DMS153 (cell line): ENCODE measurements at regions not wholly inside any gene's neighbourhood (a gene's known extent, or its start where the extent isn't known, plus 50 kb on each side); places are given as distances from the start of the nearest gene placed in this dataset.
"Not testable (repeated sequence)": the region's sequence is repeated elsewhere in the genome, so short reads cannot be mapped to it uniquely, and the experiment has no call there.

Experiments used
- DNase-seq: peaks from one replicate; lab custom pipeline; 2025; lab: John Stamatoyannopoulos, UW

DNA sequence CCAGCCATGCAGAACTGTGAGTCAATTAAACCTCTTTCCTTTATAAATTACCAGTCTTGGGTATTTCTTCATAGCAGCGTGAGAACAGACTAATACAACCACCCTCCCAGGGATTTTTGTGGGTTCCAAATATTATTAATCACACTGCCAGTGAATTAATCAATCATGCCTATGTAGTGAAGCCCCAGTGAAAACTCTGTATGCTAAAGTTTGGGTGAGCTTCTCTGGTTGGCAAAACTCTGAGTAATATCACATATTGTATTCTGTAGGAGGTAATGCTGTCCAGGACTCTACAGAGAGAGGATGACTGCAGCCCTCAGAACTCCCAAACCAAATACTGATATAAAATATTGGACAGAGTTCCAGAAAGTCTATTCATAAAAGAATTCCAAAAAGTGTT is 216.9 kb downstream of the RPAP3 start:
- DNase-seq, result no peak

DNA sequence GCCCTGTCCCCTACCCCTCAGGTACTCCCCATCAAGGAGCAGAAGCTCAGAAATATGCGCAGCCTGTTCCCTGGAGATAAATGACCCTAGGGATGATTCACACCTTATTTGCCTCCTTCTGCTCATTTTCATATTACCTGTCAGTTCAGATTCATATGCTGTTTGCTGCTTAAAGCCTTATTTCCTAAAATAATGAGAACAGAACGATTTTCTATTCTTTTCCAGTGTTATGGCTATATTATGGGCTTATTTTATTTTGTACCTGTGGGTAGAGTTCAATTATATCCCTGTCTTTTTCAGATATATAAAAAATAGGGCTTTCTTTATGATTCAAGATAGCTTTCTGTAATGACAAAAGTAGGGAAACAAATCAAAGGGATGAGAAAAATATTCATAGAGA is 224.8 kb downstream of the RPAP3 start:
- DNase-seq, result no peak

DNA sequence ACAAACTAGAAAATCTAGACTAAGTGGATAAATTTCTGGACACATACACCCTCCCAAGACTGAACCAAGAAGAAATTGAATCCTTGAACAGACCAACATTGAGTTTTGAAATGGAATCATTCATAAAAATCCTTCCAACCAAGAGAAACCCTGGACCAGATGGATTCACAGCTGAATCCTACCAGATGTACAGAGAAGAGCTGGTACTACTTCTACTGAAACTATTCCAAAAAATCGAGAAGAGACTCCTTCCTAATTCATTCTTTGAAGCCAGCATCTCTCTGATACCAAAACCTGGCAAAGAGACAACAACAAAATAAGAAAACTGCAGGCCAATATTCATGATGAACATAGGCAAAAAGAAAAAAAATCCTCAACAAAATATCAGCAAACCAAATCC is 227.4 kb downstream of the RPAP3 start:
- no peak for DNase-seq

DNA sequence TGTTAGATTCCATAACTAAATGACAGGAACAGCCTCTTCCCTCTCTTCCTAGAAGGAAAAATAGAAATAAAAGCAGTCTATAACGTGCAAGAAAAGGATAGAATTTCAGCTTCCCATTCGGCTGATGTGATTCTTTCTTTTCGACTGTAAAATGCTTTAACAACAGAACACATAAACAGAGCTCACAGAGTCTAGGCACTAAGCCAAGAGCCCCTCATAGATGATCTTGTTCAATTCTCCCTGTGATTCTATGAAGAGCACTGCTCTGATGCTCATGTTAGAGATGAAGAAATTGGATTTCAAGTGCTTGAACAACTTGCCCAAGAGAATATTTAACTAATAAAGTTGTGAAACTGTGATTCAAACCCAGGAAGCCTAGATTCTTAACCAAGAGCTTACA is 232.7 kb downstream of the RPAP3 start:
- DNase-seq, result no peak

DNA sequence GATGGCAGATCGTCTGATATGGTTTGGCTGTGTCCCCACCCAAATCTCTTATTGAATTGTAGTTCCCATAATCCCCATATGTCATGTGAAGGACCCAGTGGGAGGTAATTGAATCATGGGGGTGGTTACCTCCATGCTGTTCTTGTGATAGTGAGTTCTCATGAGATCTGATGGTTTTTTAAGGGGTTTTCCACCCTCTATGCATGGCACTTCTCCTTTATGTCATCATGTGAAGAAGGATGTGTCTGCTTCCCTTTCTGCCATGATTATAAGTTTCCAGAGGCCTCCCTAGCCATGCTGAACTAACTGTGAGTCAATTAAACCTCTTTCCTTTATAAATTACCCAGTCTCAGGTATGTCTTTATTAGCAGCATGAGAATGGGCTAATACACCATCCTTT is 235.5 kb downstream of the RPAP3 start:
- not testable (repeated sequence) for DNase-seq

DNA sequence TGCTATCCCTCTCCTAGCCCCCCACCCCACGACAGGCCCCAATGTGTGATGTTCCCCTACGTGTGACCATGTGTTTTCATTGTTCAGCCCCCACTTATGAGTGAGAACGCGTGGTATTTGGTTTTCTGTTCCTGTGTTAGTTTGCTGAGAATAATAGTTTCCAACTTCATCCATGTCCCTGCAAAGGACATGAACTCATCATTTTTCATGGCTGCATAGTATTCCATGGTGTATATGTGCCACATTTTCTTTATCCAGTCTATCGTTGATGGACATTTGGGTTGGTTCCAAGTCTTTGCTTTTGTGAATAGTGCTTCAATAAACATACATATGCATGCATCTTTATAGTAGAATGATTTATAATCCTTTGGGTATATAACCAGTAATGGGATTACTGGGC is 241.9 kb downstream of the RPAP3 start:
- not testable (repeated sequence) for DNase-seq

DNA sequence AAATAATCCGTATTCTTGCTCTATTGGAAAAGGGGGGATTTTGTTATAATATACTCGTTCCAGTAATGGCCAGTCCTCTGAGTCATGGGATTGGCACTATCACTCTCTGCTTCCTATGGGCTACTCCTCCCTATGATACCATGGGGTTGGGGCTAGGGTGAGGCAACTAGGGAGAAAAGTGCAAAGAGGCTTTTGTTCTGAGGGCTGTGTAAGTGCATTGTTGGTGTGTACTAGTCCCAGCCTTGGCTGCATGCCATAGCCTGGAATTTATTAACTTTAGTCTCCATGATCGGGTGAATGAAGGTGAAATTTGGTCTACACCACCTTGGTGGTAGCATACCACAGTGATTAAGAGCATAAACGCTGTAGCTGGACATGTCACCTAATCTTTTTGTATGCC is 247.6 kb downstream of the RPAP3 start:
- no peak for DNase-seq

DNA sequence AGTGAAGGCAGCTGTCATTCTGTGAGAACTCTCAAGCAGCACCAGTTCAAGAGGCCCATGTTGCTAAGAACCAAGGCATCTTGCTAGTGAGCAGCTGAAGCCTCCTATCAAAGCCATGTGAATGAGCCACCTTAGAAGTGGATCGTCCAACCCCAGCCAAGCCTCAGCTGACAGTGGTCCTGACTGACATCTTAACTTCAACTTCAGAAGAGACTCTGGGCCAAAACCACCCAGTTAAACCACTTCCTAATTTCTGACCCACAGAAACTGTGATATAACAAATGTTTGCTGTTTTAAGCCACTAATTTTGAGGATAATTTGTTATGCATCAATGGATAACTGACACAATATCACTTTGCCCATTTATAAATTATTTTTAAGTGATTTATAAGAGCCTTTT is 256.0 kb downstream of the RPAP3 start:
- DNase-seq, result no peak

DNA sequence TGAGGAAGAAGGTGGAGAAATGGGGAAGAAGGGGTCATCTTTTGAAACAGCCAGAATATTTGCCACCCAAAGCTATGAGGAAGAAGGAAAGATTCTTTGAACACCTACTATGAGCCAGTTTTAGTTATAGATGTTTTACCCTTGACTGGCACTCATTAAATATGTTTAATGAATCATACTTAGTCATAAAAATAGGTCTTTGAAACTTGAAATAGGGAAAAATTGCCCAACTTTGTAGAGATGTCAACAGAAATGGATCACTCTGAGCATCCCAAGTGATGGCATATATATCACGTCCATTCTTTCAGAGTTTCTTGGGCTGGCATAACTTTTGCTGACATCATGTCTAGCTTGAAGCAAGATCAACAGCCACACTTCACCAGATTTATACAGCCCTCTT is 263.5 kb downstream of the RPAP3 start:
- no peak for DNase-seq

DNA sequence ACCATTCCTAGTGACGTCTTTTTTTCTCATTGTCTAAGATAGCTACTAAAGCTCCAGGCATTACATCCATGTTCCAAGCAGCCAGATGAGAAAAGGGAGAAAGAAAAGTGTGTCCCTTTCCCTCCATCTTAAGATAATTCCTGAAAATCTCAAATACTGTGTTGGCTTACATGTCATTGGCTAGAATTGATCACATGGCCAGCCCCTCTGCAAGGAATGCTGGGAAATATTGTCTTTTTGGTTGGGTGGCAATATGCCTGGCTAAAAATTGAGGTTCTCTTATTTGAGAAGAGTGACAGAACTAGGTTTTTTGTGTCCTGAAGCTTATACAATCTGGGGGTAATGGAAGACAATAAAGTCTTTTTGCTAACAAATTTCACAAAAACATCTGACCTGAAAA is 264.3 kb downstream of the RPAP3 start:
- no peak for DNase-seq

DNA sequence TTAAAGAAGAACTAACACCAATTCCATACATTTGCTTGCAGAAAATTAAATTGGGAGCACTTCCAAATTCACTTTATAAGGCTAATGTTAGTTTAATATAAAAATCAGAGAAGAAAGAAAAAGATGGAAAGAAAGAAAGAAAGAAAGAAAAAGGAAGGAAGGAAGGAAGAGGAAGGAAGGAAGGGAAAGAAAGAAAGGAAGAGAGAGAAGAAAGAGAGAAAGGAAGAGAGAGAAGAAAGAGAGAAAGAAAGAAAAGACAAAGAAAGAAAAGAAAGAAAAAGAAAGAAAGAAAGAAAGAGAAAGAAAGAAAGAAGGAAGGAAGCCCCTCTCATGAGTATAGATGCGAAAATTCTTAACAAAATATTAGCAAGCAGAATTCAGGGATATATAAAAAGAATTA is 267.7 kb downstream of the RPAP3 start:
- no peak for DNase-seq

DNA sequence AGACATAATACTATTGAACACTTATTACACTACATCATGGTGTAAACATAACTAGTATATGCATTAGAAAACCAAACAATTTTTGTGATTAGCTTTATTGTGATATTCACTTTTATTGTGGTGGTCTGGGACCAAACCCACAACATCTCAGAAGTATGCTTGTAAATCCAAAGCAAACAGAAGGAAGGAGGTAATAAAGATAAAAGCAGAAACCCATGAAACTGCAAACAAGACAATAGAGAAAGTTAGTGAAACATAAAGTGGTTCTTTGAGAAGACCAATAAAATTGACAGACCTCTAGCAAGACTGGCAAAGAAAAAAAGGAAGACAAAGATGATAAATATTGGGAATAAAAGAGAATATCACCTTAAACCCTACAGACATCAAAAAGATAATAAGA is 268.3 kb downstream of the RPAP3 start:
- DNase-seq, result no peak

DNA sequence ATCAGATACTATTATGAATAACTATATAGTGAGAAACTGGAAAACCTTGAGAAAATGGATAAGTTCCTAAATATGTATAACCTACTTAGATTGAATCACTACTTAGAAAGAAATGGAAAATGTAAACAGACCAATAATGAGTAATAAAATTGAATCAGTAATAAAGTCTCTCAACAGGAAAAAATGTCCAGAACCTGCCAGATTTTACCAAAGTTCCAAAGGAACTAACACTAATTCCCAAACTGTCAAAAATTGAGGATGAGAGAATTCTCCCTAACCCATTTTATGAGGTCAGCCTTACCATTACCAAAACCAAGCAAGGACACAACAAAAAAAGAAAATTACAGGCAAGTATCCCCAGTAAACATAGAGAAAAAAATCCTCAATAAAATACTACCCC is 272.0 kb downstream of the RPAP3 start:
- DNase-seq, result no peak

DNA sequence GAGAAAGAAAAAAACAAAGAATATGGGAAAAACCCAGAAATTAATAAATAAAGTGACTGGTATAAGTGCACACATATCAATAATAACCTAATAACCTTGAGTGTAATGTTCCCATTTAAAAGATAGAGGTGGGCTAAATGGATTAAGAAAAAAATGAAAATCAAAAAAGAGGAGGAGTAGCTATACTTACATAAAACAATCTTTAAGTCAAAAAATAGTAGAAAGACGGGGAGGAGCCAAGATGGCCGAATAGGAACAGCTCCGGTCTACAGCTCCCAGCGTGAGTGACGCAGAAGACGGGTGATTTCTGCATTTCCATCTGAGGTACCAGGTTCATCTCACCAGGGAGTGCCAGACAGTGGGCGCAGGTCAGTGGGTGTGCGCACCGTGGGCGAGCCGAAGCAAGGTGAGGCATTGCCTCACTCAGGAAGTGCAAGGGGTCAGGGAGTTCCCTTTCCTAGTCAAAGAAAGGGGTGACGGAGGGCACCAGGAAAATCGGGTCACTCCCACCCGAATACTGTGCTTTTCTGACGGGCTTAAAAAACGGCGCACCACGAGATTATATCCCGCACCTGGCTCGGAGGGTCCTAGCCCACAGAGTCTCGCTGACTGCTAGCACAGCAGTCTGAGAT is 279.0 kb downstream of the RPAP3 start:
- not testable (repeated sequence) for DNase-seq

DNA sequence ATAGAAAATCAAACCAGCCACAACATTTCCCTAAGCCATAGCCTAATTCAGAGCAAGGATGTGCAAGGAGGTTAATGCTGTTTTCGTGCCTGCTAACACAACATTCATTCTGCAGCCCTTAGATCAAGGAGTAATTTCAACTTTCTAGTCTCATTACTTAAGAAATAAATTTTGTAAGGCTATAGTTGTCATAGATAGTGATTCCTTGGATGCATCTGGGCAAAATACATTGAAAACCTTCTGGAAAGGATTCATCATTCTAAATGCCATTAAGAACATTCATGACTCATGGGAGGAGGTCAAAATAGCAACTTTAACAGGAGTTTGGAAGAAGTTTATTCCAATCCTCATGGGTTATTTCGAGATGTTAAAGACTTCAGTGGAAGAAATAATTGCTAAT is 283.2 kb downstream of the RPAP3 start:
- DNase-seq, result no peak

DNA sequence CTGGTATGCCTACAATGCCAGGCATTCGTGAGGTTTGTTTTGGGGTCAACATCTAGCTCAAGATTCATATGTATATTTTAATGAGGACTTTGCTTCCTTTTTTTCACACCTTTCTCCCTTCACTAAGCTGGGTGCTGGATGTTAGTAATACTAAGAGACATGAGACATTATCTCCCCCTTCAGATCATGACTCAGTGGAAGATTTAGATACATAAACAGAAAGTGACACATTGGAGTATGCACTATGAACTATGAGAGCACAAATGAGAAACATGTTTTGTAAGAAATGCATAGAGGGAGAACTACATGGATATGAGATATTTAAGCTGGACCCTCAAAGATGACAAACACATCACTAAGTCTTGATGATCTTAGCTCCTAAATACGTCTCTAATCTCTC is 286.3 kb downstream of the RPAP3 start:
- no peak for DNase-seq

DNA sequence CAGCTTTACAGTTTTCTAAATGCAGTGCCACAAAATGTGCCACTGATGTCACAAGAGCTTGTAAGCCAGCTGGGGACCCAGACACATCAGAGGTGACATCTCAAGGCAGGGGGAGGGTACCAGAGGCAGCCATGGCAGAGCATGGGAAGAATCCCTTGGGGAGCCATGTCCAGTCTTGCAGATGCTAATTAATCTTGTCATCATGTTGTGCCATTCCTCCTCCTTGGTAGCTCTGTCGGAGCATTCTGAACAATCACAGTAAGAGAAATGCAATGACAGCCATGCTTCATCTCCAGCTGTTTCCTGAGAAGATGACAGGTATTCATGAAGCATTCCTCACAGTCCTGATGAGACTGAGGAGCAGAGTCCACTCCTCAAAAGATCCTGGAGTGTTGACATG is 287.9 kb downstream of the RPAP3 start:
- no peak for DNase-seq

DNA sequence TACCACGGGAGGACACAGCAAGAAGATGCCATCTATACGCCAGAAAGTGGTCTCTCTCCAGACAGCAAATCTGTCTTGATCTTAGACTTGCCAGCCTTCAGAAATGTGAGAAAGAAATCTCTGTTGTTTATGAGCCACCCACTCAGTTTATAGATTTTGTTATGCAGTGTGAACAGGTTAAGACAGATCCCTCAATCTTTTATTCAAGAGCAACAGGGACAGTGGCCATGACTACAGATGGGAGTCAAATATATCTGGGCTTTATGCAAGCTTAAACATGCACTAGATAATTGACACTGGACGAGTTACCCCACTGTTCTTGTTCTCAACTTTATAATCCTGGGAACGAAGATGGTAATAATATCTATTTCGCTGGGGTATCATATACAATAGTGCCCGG is 288.7 kb downstream of the RPAP3 start:
- DNase-seq, result no peak

DNA sequence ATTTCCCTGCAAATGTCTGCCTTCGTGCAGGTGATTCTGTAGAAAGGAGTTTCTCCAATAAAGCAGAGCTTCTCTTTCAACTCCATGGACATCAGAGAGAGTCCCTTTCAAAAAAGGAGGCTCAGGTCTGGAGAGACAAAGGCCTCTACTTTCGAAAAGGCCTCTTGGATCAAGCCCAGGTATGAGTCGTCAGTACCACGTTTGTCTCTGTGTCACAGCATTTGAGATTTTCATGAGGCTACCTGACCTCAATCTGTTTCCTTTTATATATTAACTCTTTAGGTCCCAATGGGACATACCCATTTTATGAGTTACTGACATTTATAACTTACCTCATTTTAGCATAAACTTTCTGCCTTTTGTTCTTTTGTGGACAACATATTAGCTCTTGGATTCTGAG is 290.8 kb downstream of the RPAP3 start:
- DNase-seq, result no peak

DNA sequence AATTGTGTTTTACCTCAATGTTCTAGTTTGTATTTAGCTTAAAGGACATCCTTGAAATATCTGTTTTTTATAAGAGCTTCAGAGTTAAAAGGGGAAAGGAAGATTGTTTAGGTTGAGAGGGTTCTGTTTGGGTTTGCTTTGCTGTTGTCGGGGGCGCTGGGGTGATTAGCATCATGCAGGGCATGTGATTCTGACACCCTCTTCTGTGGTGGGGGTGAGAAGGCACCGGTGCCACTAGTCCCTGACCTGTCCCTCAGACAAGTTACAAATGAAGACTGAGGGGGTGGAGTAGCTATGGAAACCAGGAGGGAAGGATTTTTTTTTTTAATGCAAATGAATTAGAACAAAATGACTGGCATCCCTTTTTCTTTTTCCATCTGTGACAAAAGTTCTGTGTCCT is 291.3 kb downstream of the RPAP3 start:
- no peak for DNase-seq

DNA sequence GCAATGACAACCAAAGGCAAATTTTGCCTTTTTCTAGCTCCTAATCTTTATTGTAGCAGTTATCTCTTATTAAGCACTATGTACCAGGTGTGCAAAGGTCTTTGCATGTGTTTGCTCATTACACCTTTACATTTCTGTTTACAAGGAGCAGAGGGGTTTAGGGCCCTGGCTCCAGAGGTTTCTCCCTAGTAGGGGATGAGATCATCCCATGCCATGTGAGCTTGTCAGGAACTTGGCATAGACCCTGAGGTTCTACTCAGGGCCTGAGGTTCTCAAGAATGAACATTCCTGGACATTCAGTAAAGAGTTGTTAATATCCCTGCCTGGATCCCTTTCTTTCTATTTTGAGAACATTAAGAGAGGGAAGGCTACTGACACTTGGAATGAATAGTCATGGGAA is 292.0 kb downstream of the RPAP3 start:
- no peak for DNase-seq

DNA sequence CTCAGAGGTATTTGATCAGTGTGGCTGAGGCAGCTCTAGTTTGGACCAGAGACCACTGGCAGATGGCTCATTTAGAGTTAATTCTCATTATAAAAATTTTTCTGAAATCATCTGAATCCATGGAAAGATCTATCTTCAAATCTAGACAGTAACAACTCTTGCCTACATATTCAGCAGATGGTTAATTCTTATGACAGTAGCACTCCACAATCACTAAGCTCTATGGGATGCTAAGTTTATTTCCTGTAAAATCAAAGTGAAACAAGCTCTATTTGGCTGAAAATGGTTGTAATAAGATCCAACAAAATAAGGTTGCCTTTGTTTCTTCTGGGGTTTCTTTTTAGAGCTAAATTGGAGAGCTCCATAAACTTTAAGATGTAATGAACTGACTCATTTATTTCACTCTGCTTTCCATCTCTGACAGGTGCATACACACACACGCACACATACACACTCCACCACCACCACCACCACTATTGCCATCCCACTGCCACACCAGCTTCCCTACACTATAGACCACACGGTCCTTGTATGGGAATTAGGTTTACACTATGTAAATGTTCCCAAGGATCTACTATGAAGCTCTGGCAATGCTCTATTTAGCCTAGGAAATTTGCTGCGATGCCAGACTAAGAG is 293.1 kb downstream of the RPAP3 start:
- no peak for DNase-seq

DNA sequence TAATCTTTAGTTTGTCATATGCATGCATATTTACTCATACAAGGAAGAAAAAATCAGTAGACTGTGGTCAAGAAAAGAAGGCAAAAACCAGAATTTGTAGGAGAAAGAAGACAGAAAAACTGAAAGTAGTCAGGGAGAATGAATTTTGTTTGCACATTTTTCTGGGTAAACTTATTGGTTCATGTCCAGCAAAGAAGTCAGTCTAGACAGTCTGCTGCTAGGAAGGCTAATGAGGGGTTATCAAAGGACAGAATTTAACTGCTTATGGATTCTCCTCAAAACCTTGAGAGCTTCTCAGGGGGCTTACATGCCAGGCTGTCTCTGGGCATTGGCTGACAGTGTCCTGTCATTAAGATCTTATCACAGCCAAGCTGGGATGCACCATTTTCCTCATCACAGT is 293.9 kb downstream of the RPAP3 start:
- DNase-seq, result no peak

DNA sequence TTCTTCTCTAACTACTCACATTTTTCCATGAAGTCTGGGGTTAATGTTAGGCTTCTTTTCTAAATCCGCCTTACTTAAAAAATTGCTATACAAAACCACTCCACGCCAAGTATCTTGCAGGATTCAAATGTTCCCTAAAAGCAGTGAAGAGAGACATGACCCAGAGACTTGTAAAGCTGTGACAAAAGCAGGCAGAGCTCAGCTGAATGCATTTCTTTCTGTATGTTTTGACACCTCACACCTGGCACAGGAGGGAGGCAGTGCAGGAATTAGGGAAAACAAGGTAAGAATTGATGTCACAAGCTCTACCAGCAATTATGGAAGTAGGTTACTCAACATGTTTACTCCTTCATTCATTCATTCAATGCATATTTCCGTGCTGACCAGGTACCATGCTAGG is 295.0 kb downstream of the RPAP3 start:
- DNase-seq, result no peak
